ENCODE measurements at regions not wholly inside any gene's neighbourhood (a gene's known extent, or its start where the extent isn't known, plus 50 kb on each side); places are given as distances from the start of the nearest gene placed in this dataset.

GRCh38 chrX:138127314-138127713, 561.4 kb downstream of the ZIC3 start:
- no peak for DNase-seq (ENCODE audit: extremely low read depth, insufficient read length)
- Histone ChIP-seq H3K36me3 (ENCODE audit: control insufficient read depth, insufficient read depth, low read length) (no peaks in the 10 kb centered on the region), H3K4me3 (replicated peaks; ENCODE audit: low read depth, low read length) (no peak overlapping the region), H3K27me3 (replicated peaks; ENCODE audit: control insufficient read depth, insufficient read depth, low read length) (no peaks in the 10 kb centered on the region)
- TF ChIP-seq, protein P1, sequence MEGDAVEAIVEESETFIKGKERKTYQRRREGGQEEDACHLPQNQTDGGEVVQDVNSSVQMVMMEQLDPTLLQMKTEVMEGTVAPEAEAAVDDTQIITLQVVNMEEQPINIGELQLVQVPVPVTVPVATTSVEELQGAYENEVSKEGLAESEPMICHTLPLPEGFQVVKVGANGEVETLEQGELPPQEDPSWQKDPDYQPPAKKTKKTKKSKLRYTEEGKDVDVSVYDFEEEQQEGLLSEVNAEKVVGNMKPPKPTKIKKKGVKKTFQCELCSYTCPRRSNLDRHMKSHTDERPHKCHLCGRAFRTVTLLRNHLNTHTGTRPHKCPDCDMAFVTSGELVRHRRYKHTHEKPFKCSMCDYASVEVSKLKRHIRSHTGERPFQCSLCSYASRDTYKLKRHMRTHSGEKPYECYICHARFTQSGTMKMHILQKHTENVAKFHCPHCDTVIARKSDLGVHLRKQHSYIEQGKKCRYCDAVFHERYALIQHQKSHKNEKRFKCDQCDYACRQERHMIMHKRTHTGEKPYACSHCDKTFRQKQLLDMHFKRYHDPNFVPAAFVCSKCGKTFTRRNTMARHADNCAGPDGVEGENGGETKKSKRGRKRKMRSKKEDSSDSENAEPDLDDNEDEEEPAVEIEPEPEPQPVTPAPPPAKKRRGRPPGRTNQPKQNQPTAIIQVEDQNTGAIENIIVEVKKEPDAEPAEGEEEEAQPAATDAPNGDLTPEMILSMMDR (IDR thresholded peaks at IDR 0.05; ENCODE audit: insufficient read depth, low read length, poor library complexity, severe bottlenecking), result no peak

- no peaks in the 10 kb centered on the region for H3K36me3 ChIP-seq (ENCODE audit: control insufficient read depth, insufficient read depth, low read length)
- no peaks in the 10 kb centered on the region for H3K27me3 ChIP-seq (replicated peaks; ENCODE audit: control insufficient read depth, insufficient read depth, low read length)
- no peak overlapping the region for H3K4me3 ChIP-seq (replicated peaks; ENCODE audit: low read depth, low read length)
- TF ChIP-seq, protein P1 (IDR thresholded peaks at IDR 0.05; ENCODE audit: insufficient read depth, low read length, poor library complexity, severe bottlenecking), result peak; percentile 72
- peak; percentile 1 for DNase-seq (ENCODE audit: extremely low read depth, insufficient read length)
Observed at GRCh38 chrX:138128027-138128671, 562.2 kb downstream of the ZIC3 start.

GRCh38 chrX:138150709-138151108, 560.8 kb downstream of the FGF13 start:
- H3K4me3 ChIP-seq (replicated peaks; ENCODE audit: low read depth, low read length), result no peak overlapping the region
- no peaks in the 10 kb centered on the region for H3K27me3 ChIP-seq (replicated peaks; ENCODE audit: control insufficient read depth, insufficient read depth, low read length)
- TF ChIP-seq, protein P1 (IDR thresholded peaks at IDR 0.05; ENCODE audit: insufficient read depth, low read length, poor library complexity, severe bottlenecking), result peak; percentile 17
- DNase-seq (ENCODE audit: extremely low read depth, insufficient read length), result no peak
- H3K36me3 ChIP-seq (ENCODE audit: control insufficient read depth, insufficient read depth, low read length), result no peaks in the 10 kb centered on the region

DNA sequence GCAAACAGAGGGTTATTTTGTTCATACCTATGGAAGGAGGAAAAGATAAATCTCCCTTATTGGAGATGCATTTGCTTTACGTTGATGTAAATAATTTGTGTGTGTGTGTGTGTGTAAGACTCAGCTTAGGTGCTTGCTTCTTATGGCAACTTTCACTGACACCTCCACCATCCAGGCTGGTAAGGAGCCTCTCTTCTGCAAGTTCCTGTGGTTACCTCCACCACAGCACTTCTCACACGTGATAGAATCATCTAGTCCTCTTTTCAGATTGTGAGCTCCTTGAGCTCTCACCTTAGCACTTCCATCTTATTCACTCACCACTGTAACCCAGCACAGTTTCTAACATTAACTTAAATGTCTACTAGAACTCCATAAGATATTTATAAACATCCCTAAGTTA, 553.7 kb downstream of the FGF13 start:
- TF ChIP-seq, protein P1 (IDR thresholded peaks at IDR 0.05; ENCODE audit: insufficient read depth, low read length, poor library complexity, severe bottlenecking), result no peak
- H3K4me3 ChIP-seq (replicated peaks; ENCODE audit: low read depth, low read length), result no peak overlapping the region
- no peak for DNase-seq (ENCODE audit: extremely low read depth, insufficient read length)
- H3K36me3 ChIP-seq (ENCODE audit: control insufficient read depth, insufficient read depth, low read length), result no peaks in the 10 kb centered on the region
- H3K27me3 ChIP-seq (replicated peaks; ENCODE audit: control insufficient read depth, insufficient read depth, low read length), result no peaks in the 10 kb centered on the region

- DNase-seq (ENCODE audit: extremely low read depth, insufficient read length), result no peak
- Histone ChIP-seq H3K36me3 (ENCODE audit: control insufficient read depth, insufficient read depth, low read length) (no peaks in the 10 kb centered on the region), H3K27me3 (replicated peaks; ENCODE audit: control insufficient read depth, insufficient read depth, low read length) (no peaks in the 10 kb centered on the region), H3K4me3 (replicated peaks; ENCODE audit: low read depth, low read length) (no peak overlapping the region)
- TF ChIP-seq, protein P1 (IDR thresholded peaks at IDR 0.05; ENCODE audit: insufficient read depth, low read length, poor library complexity, severe bottlenecking), result peak; percentile 64
Observed at GRCh38 chrX:138191998-138192397, 519.5 kb downstream of the FGF13 start.

DNA sequence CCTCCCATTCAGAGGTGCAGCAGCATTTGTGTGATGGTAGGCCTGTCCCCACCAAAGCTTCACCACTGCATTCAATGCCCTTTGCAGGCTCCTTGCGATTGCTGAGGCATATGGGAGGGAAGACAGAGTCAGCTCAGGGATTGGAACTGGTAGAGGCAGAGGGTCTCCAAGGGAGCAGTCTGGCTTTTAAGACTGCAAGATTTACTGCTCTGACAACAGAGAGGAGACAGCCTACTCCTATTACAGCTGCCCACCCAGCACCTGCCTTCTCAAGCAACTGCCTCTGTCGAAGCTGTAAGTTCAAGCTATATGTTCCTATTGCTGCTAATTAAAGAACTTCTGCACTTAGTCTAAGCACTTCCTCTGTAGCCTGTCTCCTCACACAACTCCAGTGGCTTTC, 481.8 kb downstream of the FGF13 start:
- TF ChIP-seq, protein P1 (IDR thresholded peaks at IDR 0.05; ENCODE audit: insufficient read depth, low read length, poor library complexity, severe bottlenecking), result no peak

More for the DNA sequence above, 481.8 kb downstream of the FGF13 start:
- DNase-seq (ENCODE audit: extremely low read depth, insufficient read length), result no peak
- Histone ChIP-seq H3K4me3 (replicated peaks; ENCODE audit: low read depth, low read length) (no peak overlapping the region), H3K27me3 (replicated peaks; ENCODE audit: control insufficient read depth, insufficient read depth, low read length) (no peaks in the 10 kb centered on the region), H3K36me3 (ENCODE audit: control insufficient read depth, insufficient read depth, low read length) (no peaks in the 10 kb centered on the region)
